ENCODE measurements at regions not wholly inside any gene's neighbourhood (a gene's known extent, or its start where the extent isn't known, plus 50 kb on each side); places are given as distances from the start of the nearest gene placed in this dataset.

DNA sequence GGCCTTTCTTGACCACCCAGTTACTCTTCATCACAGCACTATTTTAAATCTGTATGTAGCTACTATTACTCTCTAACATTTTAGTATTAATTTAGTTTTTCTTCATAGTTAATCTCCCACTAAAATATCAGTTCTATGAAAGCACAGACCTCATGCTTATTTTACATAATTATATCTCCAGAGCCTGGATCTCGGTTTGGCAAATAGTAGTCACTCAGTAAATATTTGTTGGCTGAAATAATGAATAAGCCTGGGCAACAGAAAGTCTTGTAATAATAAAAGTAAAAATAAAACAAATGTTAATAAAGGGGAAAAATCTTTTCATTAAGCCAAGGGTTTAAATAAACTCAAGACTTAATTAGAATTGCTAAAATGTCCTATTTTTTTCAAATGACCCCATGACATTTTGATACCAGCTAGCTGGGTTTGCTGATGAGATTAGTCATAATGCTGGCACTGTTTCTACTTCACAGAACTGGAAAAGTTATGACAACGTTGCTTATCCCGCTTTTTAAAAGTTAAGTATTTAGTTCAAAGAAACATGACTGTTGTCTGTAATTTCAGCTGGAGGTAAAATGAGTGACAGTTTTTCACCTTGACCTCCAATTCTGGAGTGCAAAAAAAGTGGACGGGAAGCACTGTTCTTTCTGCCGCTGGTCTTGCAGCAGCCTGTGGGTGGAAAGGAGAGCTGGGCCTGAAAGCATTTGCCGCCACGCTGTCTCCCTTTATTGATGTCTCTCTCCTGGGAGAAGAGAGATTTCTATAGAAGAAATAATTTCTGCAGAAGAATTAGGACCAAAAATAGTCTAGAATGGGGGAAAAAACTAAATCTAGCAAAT, 85.2 kb upstream of the SPATA13 start:
- Histone ChIP-seq H3K4me1 (ENCODE audit: control insufficient read depth, insufficient read depth, low read length) (no peaks in the 10 kb centered on the region), H3K27ac (ENCODE audit: low read length) (no peak overlapping the region), H3K4me3 (ENCODE audit: low read length) (no peak overlapping the region), H3K36me3 (ENCODE audit: control insufficient read depth, insufficient read depth, low read length) (no peaks in the 10 kb centered on the region), H3K9me3 (ENCODE audit: control insufficient read depth, insufficient read depth, low read length) (no peaks in the 10 kb centered on the region), H3K27me3 (ENCODE audit: control insufficient read depth, insufficient read depth, low read length) (no peaks in the 10 kb centered on the region)
- DNase-seq (no peak), ATAC-seq (no peak)
- peaks cover 8 to 23% of the 10 kb centered on the region in 2 donors for H3K27me3 Mint-ChIP-seq (ENCODE audit: low read depth in 2 of 2)
- no peaks in the 10 kb centered on the region for H3K9me3 Mint-ChIP-seq
- TF ChIP-seq, protein P1, sequence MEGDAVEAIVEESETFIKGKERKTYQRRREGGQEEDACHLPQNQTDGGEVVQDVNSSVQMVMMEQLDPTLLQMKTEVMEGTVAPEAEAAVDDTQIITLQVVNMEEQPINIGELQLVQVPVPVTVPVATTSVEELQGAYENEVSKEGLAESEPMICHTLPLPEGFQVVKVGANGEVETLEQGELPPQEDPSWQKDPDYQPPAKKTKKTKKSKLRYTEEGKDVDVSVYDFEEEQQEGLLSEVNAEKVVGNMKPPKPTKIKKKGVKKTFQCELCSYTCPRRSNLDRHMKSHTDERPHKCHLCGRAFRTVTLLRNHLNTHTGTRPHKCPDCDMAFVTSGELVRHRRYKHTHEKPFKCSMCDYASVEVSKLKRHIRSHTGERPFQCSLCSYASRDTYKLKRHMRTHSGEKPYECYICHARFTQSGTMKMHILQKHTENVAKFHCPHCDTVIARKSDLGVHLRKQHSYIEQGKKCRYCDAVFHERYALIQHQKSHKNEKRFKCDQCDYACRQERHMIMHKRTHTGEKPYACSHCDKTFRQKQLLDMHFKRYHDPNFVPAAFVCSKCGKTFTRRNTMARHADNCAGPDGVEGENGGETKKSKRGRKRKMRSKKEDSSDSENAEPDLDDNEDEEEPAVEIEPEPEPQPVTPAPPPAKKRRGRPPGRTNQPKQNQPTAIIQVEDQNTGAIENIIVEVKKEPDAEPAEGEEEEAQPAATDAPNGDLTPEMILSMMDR (IDR thresholded peaks at IDR 0.05) = no peak
- peaks cover 0 to 5% of the 10 kb centered on the region in 2 donors for H3K4me1 Mint-ChIP-seq
- no peak overlapping the region for H3K4me3 Mint-ChIP-seq
- no peaks in the 10 kb centered on the region for H3K36me3 Mint-ChIP-seq
- 72% methylated on average over 6 of the region's 7 CpGs for WGBS (ENCODE audit: insufficient coverage)
- intact Hi-C loops (cut with micrococcal nuclease) = no loop called here
- H3K27ac Mint-ChIP-seq = no peak overlapping the region

DNA sequence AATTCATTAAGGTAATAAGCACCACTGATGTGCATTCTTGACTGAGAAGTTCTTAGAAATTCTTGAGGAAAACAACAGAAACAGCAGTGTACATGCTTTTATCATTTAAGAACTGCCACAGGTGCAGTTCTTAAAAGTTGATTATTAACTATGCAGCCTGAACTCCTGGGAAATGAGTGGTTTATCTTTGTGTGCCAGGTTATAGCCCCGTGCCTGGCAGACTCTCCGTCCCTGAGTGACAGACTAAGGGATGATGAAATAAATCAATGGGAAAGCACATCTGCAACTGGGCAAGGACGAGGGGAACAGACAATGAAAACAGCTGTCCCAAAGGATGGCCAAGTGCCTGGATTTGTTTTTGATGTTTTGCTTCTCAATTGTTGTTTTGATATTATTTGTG, 84.4 kb upstream of the SPATA13 start:
- ATAC-seq (no peak), DNase-seq (no peak)
- H3K4me1 ChIP-seq (ENCODE audit: control insufficient read depth, insufficient read depth, low read length) = no peaks in the 10 kb centered on the region
- H3K27me3 ChIP-seq (ENCODE audit: control insufficient read depth, insufficient read depth, low read length) = no peaks in the 10 kb centered on the region
- peak overlapping the region in 1 of 2 donors; percentile 47 for H3K27ac Mint-ChIP-seq
- no peaks in the 10 kb centered on the region for H3K9me3 Mint-ChIP-seq
- H3K4me1 Mint-ChIP-seq = peaks cover 0 to 5% of the 10 kb centered on the region in 2 donors
- TF ChIP-seq, protein P1 (IDR thresholded peaks at IDR 0.05) = no peak
- H3K27ac ChIP-seq (ENCODE audit: low read length) = no peak overlapping the region
- H3K9me3 ChIP-seq (ENCODE audit: control insufficient read depth, insufficient read depth, low read length) = no peaks in the 10 kb centered on the region
- 87% methylated on average over 3 of the region's 3 CpGs for WGBS (ENCODE audit: insufficient coverage)
- peaks cover 5 to 23% of the 10 kb centered on the region in 2 donors for H3K27me3 Mint-ChIP-seq (ENCODE audit: low read depth in 2 of 2)
- H3K36me3 Mint-ChIP-seq = no peaks in the 10 kb centered on the region
- H3K36me3 ChIP-seq (ENCODE audit: control insufficient read depth, insufficient read depth, low read length) = no peaks in the 10 kb centered on the region
- no peak overlapping the region for H3K4me3 ChIP-seq (ENCODE audit: low read length)
- intact Hi-C loops (cut with micrococcal nuclease) = no loop called here
- H3K4me3 Mint-ChIP-seq = no peak overlapping the region

DNA sequence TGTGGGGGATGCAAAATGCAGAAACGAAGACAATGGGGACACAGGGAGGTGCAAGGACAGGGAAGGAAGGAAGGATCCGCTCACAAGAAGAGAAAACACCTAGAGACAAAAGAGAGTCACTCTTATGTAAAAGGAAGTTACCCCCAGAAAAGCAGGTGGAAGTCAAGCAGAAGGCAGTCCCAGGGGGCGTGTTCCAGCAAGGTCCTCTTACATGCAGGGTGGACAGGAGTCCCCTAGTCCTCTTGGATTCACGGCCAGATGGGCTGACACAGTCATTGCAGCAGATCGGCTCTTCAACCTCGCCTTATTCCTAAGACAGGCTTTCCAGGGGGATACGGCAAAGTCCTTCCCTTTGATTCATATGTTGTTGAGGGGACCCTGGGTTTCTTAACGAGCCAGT, 83.9 kb upstream of the SPATA13 start:
- intact Hi-C loops (cut with micrococcal nuclease) = no loop called here

More for the DNA sequence above, 83.9 kb upstream of the SPATA13 start:
- DNase-seq (no peak), ATAC-seq (no peak)
- Mint-ChIP-seq H3K4me1 (peaks cover 0 to 5% of the 10 kb centered on the region in 2 donors), H3K27me3 (ENCODE audit: low read depth in 2 of 2) (peaks cover 5 to 21% of the 10 kb centered on the region in 2 donors), H3K36me3 (no peaks in the 10 kb centered on the region), H3K27ac (peak overlapping the region in 1 of 2 donors; percentile 47), H3K9me3 (no peaks in the 10 kb centered on the region), H3K4me3 (no peak overlapping the region)
- H3K9me3 ChIP-seq (ENCODE audit: control insufficient read depth, insufficient read depth, low read length) = no peaks in the 10 kb centered on the region
- WGBS (ENCODE audit: insufficient coverage) = 84% methylated on average over 8 of the region's 8 CpGs
- H3K4me1 ChIP-seq (ENCODE audit: control insufficient read depth, insufficient read depth, low read length) = no peaks in the 10 kb centered on the region
- no peaks in the 10 kb centered on the region for H3K36me3 ChIP-seq (ENCODE audit: control insufficient read depth, insufficient read depth, low read length)
- no peak overlapping the region for H3K4me3 ChIP-seq (ENCODE audit: low read length)
- TF ChIP-seq, protein P1 (IDR thresholded peaks at IDR 0.05) = no peak
- no peaks in the 10 kb centered on the region for H3K27me3 ChIP-seq (ENCODE audit: control insufficient read depth, insufficient read depth, low read length)
- no peak overlapping the region for H3K27ac ChIP-seq (ENCODE audit: low read length)
